ENCODE measurements at regions not wholly inside any gene's neighbourhood (a gene's known extent, or its start where the extent isn't known, plus 50 kb on each side); places are given as distances from the start of the nearest gene placed in this dataset.

DNA sequence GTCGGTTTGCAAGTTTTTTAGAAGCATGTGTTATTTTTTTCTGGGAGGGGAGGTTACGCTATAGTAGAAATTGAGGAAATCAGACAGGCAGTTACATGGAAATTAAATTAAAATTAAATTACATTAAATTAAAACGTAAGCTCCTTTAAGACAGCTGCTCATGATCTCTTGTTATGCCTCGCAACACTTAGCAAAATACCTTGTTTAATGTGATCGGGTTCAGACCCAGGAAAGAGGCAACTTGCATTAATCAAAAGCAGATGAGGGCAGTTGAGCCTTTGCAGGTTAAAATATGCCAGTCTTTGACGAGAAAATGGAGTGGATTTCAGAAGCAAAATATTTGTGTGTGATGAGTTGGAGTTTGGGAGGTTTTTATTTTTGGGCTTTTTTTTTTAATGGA is 651.8 kb downstream of the INHBA start:
- TF ChIP-seq, protein P1, sequence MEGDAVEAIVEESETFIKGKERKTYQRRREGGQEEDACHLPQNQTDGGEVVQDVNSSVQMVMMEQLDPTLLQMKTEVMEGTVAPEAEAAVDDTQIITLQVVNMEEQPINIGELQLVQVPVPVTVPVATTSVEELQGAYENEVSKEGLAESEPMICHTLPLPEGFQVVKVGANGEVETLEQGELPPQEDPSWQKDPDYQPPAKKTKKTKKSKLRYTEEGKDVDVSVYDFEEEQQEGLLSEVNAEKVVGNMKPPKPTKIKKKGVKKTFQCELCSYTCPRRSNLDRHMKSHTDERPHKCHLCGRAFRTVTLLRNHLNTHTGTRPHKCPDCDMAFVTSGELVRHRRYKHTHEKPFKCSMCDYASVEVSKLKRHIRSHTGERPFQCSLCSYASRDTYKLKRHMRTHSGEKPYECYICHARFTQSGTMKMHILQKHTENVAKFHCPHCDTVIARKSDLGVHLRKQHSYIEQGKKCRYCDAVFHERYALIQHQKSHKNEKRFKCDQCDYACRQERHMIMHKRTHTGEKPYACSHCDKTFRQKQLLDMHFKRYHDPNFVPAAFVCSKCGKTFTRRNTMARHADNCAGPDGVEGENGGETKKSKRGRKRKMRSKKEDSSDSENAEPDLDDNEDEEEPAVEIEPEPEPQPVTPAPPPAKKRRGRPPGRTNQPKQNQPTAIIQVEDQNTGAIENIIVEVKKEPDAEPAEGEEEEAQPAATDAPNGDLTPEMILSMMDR (IDR thresholded peaks at IDR 0.05) = no peak
- DNase-seq (ENCODE audit: low spot score) = no peak
- no peak overlapping the region for H3K27ac ChIP-seq
- no peaks in the 10 kb centered on the region for H3K27me3 ChIP-seq
- peaks cover 0 to 10% of the 10 kb centered on the region in 2 donors for H3K4me1 ChIP-seq
- no peaks in the 10 kb centered on the region for H3K9me3 ChIP-seq
- no peak overlapping the region for H3K4me3 ChIP-seq
- H3K36me3 ChIP-seq = no peaks in the 10 kb centered on the region

DNA sequence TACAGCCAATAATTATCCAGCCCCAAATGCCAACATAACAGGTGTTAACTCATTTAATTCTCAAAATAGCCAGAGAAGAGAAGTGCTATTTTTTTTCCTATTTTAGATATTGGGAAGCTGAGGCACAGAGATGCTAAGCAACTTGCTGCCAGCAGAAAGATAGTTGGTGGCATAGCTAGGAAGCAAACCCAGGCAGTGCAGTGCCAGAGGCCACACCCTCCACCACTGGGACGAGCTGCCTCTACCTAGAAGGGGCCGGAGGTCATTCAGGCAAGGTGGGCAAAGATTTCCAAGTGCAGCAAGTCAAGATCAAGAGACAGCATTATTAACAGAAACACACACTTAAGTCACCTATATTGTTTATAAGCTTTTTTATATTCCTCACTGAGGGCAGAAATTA is 654.1 kb downstream of the INHBA start:
- Histone ChIP-seq H3K4me1 (peaks cover 0 to 10% of the 10 kb centered on the region in 2 donors), H3K9me3 (no peaks in the 10 kb centered on the region), H3K27me3 (no peaks in the 10 kb centered on the region), H3K36me3 (no peaks in the 10 kb centered on the region), H3K4me3 (no peak overlapping the region), H3K27ac (no peak overlapping the region)
- TF ChIP-seq, protein P1 (IDR thresholded peaks at IDR 0.05) = no peak
- no peak for DNase-seq (ENCODE audit: low spot score)

DNA sequence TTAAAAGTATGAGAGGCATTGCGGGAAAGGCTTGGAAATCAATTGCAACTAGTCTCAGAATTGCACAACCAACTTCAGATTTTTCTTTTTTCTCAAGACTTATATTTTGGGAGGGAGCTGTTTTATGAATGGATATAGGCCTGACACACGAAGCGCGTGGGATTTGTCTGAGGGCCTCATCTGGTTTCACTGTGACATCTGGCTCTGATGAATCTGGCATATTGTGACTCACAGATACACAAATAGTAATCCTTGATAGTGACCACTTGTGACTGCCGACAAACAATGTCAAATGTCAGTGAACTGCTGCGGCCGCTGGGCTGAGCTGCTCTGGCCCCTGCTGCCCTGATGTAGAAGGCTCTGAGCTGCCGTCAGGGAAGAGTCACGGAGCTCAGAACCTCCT is 655.1 kb downstream of the INHBA start:
- H3K4me3 ChIP-seq = no peak overlapping the region
- peak; percentile 63 for DNase-seq (ENCODE audit: low spot score)
- H3K27ac ChIP-seq = peak overlapping the region in 1 of 2 donors; percentile 25
- H3K27me3 ChIP-seq = no peaks in the 10 kb centered on the region
- peaks cover 0 to 6% of the 10 kb centered on the region in 2 donors for H3K9me3 ChIP-seq
- TF ChIP-seq, protein P1 (IDR thresholded peaks at IDR 0.05) = no peak
- H3K4me1 ChIP-seq = peaks cover 0 to 10% of the 10 kb centered on the region in 2 donors
- no peaks in the 10 kb centered on the region for H3K36me3 ChIP-seq

DNA sequence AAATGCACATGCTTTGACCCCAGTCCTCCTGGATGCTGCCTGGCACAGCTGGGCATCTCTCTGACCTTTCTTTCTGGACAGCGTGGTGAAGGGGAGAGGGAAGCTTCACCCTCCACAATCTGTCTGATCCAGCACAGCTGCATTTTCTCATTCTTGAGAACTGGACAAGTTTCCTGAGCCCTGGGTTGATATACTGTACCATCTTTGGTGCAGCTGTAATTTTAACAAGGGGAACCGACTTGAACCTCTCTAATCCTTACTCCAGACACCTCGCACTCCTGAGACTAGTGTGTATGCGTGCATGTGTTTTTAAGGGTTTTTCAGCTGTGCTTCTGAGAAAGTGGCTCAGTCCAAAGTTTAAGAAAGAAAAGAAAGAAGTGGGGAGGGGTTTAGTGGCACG is 655.7 kb downstream of the INHBA start:
- Histone ChIP-seq H3K27me3 (no peaks in the 10 kb centered on the region), H3K36me3 (no peaks in the 10 kb centered on the region), H3K9me3 (peaks cover 0 to 6% of the 10 kb centered on the region in 2 donors), H3K27ac (peak overlapping the region in 1 of 2 donors; percentile 25), H3K4me3 (no peak overlapping the region), H3K4me1 (peaks cover 0 to 10% of the 10 kb centered on the region in 2 donors)
- DNase-seq (ENCODE audit: low spot score) = no peak
- TF ChIP-seq, protein P1 (IDR thresholded peaks at IDR 0.05) = no peak

DNA sequence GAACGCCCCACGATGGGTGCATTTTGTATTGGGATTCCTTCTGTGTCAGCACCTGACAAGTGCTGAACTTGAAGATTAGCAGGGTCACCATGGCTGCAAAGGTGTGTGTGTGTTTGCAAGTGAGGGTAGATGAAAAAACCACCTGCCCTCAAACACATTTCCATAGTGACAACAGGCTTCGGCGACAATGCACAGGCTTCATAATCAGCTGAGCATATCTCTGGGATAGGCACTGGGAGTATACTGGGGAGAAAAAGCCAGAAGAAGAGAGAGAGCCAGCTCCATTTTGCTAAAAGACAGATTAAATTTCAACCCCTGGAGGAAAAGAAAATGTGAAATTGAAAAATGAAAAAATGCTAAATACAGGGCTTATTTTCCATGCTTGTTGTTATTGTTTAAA is 656.1 kb downstream of the INHBA start:
- no peaks in the 10 kb centered on the region for H3K36me3 ChIP-seq
- peaks cover 0 to 6% of the 10 kb centered on the region in 2 donors for H3K9me3 ChIP-seq
- TF ChIP-seq, protein P1 (IDR thresholded peaks at IDR 0.05) = no peak
- no peak for DNase-seq (ENCODE audit: low spot score)
- no peaks in the 10 kb centered on the region for H3K27me3 ChIP-seq
- peak overlapping the region in 1 of 2 donors; percentile 25 for H3K27ac ChIP-seq
- peaks cover 0 to 10% of the 10 kb centered on the region in 2 donors for H3K4me1 ChIP-seq
- no peak overlapping the region for H3K4me3 ChIP-seq

DNA sequence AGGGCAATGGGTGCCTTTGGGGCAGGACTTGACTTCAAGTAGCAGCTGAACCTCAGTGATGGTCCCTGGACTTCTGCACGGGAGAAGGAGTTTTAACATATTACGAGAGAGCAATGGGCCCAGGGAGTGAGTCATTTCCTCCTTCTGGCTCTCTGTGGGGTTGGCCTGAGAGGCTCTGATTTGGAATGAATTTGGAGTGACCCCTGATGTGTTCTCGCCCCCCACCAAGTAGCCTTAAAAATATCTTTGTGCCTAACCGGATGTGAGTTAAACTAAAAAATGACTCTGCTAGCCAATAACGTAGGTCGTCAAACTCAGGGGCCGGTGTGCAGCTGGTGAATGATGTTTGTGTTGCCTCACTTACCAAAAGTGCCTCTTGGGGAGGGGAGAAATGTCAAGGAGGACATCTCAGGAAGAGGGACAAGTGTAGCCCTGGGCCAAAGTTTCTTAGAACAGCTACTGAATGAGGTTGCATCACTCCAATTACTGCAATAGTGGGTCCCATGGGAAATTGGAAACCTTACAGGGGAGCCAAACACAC is 656.6 kb downstream of the INHBA start:
- DNase-seq (ENCODE audit: low spot score) = peak; percentile 60
- no peak overlapping the region for H3K27ac ChIP-seq

More for the DNA sequence above, 656.6 kb downstream of the INHBA start:
- Histone ChIP-seq H3K4me1 (peaks cover 0 to 10% of the 10 kb centered on the region in 2 donors), H3K27me3 (no peaks in the 10 kb centered on the region), H3K36me3 (no peaks in the 10 kb centered on the region), H3K9me3 (peaks cover 0 to 6% of the 10 kb centered on the region in 2 donors), H3K4me3 (no peak overlapping the region)
- TF ChIP-seq, protein P1 (IDR thresholded peaks at IDR 0.05) = no peak
